ENCODE measurements at regions not wholly inside any gene's neighbourhood (a gene's known extent, or its start where the extent isn't known, plus 50 kb on each side); places are given as distances from the start of the nearest gene placed in this dataset.

DNA sequence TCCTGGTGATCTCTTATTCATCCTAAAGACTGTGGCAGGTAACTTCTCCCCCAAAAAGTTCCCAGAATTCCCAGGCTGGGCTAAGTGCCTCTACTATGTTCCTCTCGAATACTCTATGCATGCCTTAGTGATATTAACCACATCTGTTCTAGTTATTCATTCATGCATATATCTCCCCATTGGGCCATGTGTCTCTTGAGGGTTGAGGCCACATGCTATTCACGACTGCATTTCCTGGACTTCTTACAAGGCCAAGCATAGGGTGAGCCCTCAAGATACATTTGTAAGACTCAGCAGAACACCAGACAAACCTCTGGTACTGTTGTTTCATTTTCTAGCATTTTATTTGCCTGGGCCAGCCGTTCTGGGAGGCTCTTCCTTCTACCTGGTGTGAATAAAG is 117.0 kb downstream of the EN1 start:
- 63% methylated on average over 3 of the region's 3 CpGs for WGBS
- Histone ChIP-seq H3K27ac (replicated peaks in 1 of 4) (no peak overlapping the region), H3K36me3 (no peaks in the 10 kb centered on the region), H3K9me3 (peaks cover 0 to 23% (median 13%) of the 10 kb centered on the region in 4 donors), H3K27me3 (no peaks in the 10 kb centered on the region), H3K4me3 (no peak overlapping the region), H3K4me1 (no peaks in the 10 kb centered on the region)
- TF ChIP-seq, protein P1, sequence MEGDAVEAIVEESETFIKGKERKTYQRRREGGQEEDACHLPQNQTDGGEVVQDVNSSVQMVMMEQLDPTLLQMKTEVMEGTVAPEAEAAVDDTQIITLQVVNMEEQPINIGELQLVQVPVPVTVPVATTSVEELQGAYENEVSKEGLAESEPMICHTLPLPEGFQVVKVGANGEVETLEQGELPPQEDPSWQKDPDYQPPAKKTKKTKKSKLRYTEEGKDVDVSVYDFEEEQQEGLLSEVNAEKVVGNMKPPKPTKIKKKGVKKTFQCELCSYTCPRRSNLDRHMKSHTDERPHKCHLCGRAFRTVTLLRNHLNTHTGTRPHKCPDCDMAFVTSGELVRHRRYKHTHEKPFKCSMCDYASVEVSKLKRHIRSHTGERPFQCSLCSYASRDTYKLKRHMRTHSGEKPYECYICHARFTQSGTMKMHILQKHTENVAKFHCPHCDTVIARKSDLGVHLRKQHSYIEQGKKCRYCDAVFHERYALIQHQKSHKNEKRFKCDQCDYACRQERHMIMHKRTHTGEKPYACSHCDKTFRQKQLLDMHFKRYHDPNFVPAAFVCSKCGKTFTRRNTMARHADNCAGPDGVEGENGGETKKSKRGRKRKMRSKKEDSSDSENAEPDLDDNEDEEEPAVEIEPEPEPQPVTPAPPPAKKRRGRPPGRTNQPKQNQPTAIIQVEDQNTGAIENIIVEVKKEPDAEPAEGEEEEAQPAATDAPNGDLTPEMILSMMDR (IDR thresholded peaks at IDR 0.05) = no peak
- TF ChIP-seq POLR2A (IDR thresholded peaks at IDR 0.05; ENCODE audit: low read depth) = no peak
- no peak for TF ChIP-seq POLR2AphosphoS5 (IDR thresholded peaks at IDR 0.05)
- TF ChIP-seq EP300 (IDR thresholded peaks at IDR 0.05) = no peak
- no peak for DNase-seq (ENCODE audit: extremely low spot score)
- intact Hi-C loops (cut with DNase I) = no loop called here

GRCh38 chr2:118729760-118730159 is 117.7 kb downstream of the EN1 start:
- DNase-seq (ENCODE audit: extremely low spot score) = no peak
- H3K36me3 ChIP-seq = no peaks in the 10 kb centered on the region
- H3K27me3 ChIP-seq = no peaks in the 10 kb centered on the region
- H3K4me3 ChIP-seq = no peak overlapping the region
- 82% methylated on average over 1 of the region's 1 CpG for WGBS
- TF ChIP-seq POLR2AphosphoS5 (IDR thresholded peaks at IDR 0.05) = no peak
- TF ChIP-seq EP300 (IDR thresholded peaks at IDR 0.05) = no peak
- intact Hi-C loops (cut with DNase I) = no loop called here
- H3K27ac ChIP-seq (replicated peaks in 1 of 4) = no peak overlapping the region
- H3K4me1 ChIP-seq = no peaks in the 10 kb centered on the region
- H3K9me3 ChIP-seq = peaks cover 0 to 23% (median 13%) of the 10 kb centered on the region in 4 donors

GRCh38 chr2:118728984-118729383 is 118.5 kb downstream of the EN1 start:
- intact Hi-C loops (cut with DNase I) = no loop called here
- Histone ChIP-seq H3K27ac (replicated peaks in 1 of 4) (no peak overlapping the region), H3K9me3 (peaks cover 0 to 23% (median 13%) of the 10 kb centered on the region in 4 donors), H3K4me1 (no peaks in the 10 kb centered on the region), H3K36me3 (no peaks in the 10 kb centered on the region), H3K27me3 (no peaks in the 10 kb centered on the region), H3K4me3 (no peak overlapping the region)
- no peak for DNase-seq (ENCODE audit: extremely low spot score)
- TF ChIP-seq POLR2A (IDR thresholded peaks at IDR 0.05; ENCODE audit: low read depth) (no peak), POLR2AphosphoS5 (IDR thresholded peaks at IDR 0.05) (no peak), EP300 (IDR thresholded peaks at IDR 0.05) (no peak)
- TF ChIP-seq, protein P1 (IDR thresholded peaks at IDR 0.05) = no peak

DNA sequence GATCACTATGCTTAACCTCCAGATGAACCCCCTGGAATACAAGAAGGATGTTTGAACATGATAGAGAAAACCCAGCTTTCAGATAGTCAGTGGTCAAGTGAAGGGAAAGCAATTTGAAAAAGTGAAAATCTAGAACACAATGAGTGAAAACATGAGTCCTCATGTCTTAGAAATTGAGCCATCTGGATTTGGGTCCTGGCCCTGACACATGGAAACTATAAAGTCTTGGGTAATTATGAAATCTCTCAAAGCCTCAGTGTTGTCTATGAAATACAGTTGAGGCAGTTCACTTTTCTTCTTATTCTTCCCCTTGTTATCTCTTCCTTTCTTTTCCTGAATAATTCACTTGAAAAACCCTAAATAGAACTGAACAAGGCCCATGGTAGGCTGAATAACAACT is 120.6 kb downstream of the EN1 start:
- Histone ChIP-seq H3K4me1 (no peaks in the 10 kb centered on the region), H3K27me3 (peaks cover 0 to 3% (median 0%) of the 10 kb centered on the region in 4 donors), H3K9me3 (peaks cover 0 to 19% (median 13%) of the 10 kb centered on the region in 4 donors), H3K36me3 (no peaks in the 10 kb centered on the region), H3K4me3 (no peak overlapping the region), H3K27ac (replicated peaks in 1 of 4) (no peak overlapping the region)
- DNase-seq (ENCODE audit: extremely low spot score) = no peak
- TF ChIP-seq POLR2AphosphoS5 (IDR thresholded peaks at IDR 0.05) (no peak), POLR2A (IDR thresholded peaks at IDR 0.05; ENCODE audit: low read depth) (no peak), EP300 (IDR thresholded peaks at IDR 0.05) (no peak)
- TF ChIP-seq, protein P1 (IDR thresholded peaks at IDR 0.05) = no peak
- intact Hi-C loops (cut with DNase I) = no loop called here

DNA sequence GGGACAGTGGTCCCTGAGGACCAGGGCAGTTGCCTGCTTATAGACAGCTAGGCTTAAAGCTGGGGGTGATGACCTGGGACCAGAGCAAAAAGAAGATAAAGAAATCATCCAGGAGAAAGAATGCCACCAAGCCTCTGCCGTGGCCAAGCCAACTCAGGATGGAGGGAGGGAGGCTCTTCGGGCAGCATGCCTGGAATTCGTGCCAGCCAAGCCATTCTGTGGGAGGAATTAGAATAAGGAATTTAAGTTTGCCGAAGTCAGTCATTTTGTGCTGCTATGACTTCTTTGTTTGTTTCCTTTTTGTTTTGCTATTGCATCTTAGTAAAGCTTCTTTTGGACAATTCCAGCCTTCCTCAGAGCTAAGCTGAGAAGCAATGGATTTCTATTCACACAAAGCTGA is 124.1 kb downstream of the EN1 start:
- no peak overlapping the region for H3K4me3 ChIP-seq
- no peaks in the 10 kb centered on the region for H3K4me1 ChIP-seq
- intact Hi-C loops (cut with DNase I) = no loop called here
- no peak overlapping the region for H3K27ac ChIP-seq (replicated peaks in 1 of 4)
- DNase-seq (ENCODE audit: extremely low spot score) = no peak
- peaks cover 0 to 15% (median 13%) of the 10 kb centered on the region in 4 donors for H3K9me3 ChIP-seq
- 74% methylated on average over 4 of the region's 4 CpGs for WGBS
- no peaks in the 10 kb centered on the region for H3K36me3 ChIP-seq
- no peak for TF ChIP-seq POLR2AphosphoS5 (IDR thresholded peaks at IDR 0.05)
- TF ChIP-seq, protein P1 (IDR thresholded peaks at IDR 0.05) = no peak
- no peak for TF ChIP-seq POLR2A (IDR thresholded peaks at IDR 0.05; ENCODE audit: low read depth)
- TF ChIP-seq EP300 (IDR thresholded peaks at IDR 0.05) = no peak
- peaks cover 0 to 5% (median 0%) of the 10 kb centered on the region in 4 donors for H3K27me3 ChIP-seq

Measured in esophagus muscularis mucosa (tissue), 4 donors.